ENCODE measurements at regions not wholly inside any gene's neighbourhood (a gene's known extent, or its start where the extent isn't known, plus 50 kb on each side); places are given as distances from the start of the nearest gene placed in this dataset.

DNA sequence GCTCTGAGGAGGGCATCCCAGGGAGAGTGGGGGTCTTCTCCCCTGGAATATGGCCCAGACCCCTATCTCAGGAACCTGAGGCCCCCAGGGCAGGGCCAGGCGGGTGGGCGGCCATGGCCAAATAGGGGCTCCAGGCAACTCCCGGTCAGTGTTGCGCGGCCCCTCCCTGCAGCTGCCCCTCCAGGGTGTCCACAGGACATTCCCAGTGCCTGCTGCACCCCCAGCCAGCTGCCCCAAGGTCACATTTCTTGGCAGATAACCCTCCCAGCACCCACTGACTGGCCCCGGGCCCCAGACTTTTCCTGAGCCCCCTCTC is 53.6 kb upstream of the EGFL7 start:
- Histone ChIP-seq H3K27me3 (replicated peaks in 1 of 4; ENCODE audit: control extremely low read depth in 1 of 4, control insufficient read depth in 3 of 4, insufficient read depth in 4 of 4, low read length in 3 of 4) (peaks cover 0 to 15% (median 1%) of the 10 kb centered on the region in 4 experiments), H2AFZ (ENCODE audit: insufficient read depth, low read depth, low read length, poor library complexity, severe bottlenecking) (no peak overlapping the region), H3K27ac (ENCODE audit: low read length in 2 of 2) (no peak overlapping the region), H3K4me1 (ENCODE audit: control insufficient read depth in 2 of 2, insufficient read depth in 2 of 2, low read length in 2 of 2) (peaks cover 3 to 5% of the 10 kb centered on the region in 2 donors), H3K9me3 (ENCODE audit: control extremely low read depth in 1 of 3, control insufficient read depth in 2 of 3, insufficient read depth in 1 of 3, low read length in 2 of 3) (peaks cover 0 to 3% (median 0%) of the 10 kb centered on the region in 3 donors), H3K4me3 (ENCODE audit: control extremely low read depth in 1 of 5, extremely low read depth in 1 of 5, insufficient read depth in 1 of 5, low read depth in 2 of 5, low read length in 4 of 5) (no peak overlapping the region), H3K36me3 (replicated peaks in 1 of 2; ENCODE audit: control extremely low read depth in 1 of 2, control insufficient read depth in 1 of 2, extremely low read depth in 1 of 2, insufficient read depth in 2 of 2, low read length in 1 of 2) (no peaks in the 10 kb centered on the region), H3K79me2 (ENCODE audit: control insufficient read depth, insufficient read depth, low read length) (no peaks in the 10 kb centered on the region), H3K4me2 (replicated peaks; ENCODE audit: low read depth, low read length, poor library complexity, severe bottlenecking) (no peak overlapping the region), H3K9ac (ENCODE audit: low read length) (no peak overlapping the region), H4K20me1 (ENCODE audit: control insufficient read depth, insufficient read depth, low read length, poor library complexity, severe bottlenecking) (no peaks in the 10 kb centered on the region)
- no peak overlapping the region for H3K4me3 Mint-ChIP-seq
- H3K27me3 Mint-ChIP-seq = peaks cover 7% of the 10 kb centered on the region
- H3K27ac Mint-ChIP-seq = no peak overlapping the region
- no peaks in the 10 kb centered on the region for H3K4me1 Mint-ChIP-seq
- H3K9me3 Mint-ChIP-seq (ENCODE audit: insufficient read depth) = no peaks in the 10 kb centered on the region
- CTCF ChIA-PET = no interaction called here
- WGBS (ENCODE audit: insufficient coverage) = 97% methylated on average over 6 of the region's 6 CpGs
- ATAC-seq (ENCODE audit: low read depth) (no peak), DNase-seq (no peak)
- TF ChIP-seq CTCF (IDR thresholded peaks at IDR 0.05) (no peak), EZH2 (IDR thresholded peaks at IDR 0.05; ENCODE audit: borderline replicate concordance, insufficient read depth, low read depth, low read length, poor library complexity, severe bottlenecking) (no peak)
- POLR2A ChIA-PET = no interaction called here
- intact Hi-C loops (cut with micrococcal nuclease) = no loop called here

- no peak overlapping the region for H2AFZ ChIP-seq (ENCODE audit: insufficient read depth, low read depth, low read length, poor library complexity, severe bottlenecking)
- no peaks in the 10 kb centered on the region for H3K79me2 ChIP-seq (ENCODE audit: control insufficient read depth, insufficient read depth, low read length)
- CTCF ChIA-PET = no interaction called here
- peaks cover 6 to 10% of the 10 kb centered on the region in 2 donors for H3K4me1 ChIP-seq (ENCODE audit: control insufficient read depth in 2 of 2, insufficient read depth in 2 of 2, low read length in 2 of 2)
- peaks cover 3% of the 10 kb centered on the region for H3K4me1 Mint-ChIP-seq
- H3K4me2 ChIP-seq (replicated peaks; ENCODE audit: low read depth, low read length, poor library complexity, severe bottlenecking) = no peak overlapping the region
- peaks cover 0 to 19% (median 1%) of the 10 kb centered on the region in 4 experiments for H3K27me3 ChIP-seq (replicated peaks in 1 of 4; ENCODE audit: control extremely low read depth in 1 of 4, control insufficient read depth in 3 of 4, insufficient read depth in 4 of 4, low read length in 3 of 4)
- WGBS (ENCODE audit: insufficient coverage) = 75% methylated on average over 16 of the region's 16 CpGs
- H3K4me3 ChIP-seq (ENCODE audit: control extremely low read depth in 1 of 5, extremely low read depth in 1 of 5, insufficient read depth in 1 of 5, low read depth in 2 of 5, low read length in 4 of 5) = no peak overlapping the region
- DNase-seq (no peak), ATAC-seq (ENCODE audit: low read depth) (no peak)
- intact Hi-C loops (cut with micrococcal nuclease) = no loop called here
- no peak overlapping the region for H3K27ac Mint-ChIP-seq
- POLR2A ChIA-PET = interaction anchor here (0.7 kb wide), 1 partner anchor 55 kb away, joined by 7 read pairs; no protein-coding TSS in a partner anchor
- H3K9me3 Mint-ChIP-seq (ENCODE audit: insufficient read depth) = no peaks in the 10 kb centered on the region
- no peak for TF ChIP-seq CTCF (IDR thresholded peaks at IDR 0.05)
- TF ChIP-seq EZH2 (IDR thresholded peaks at IDR 0.05; ENCODE audit: borderline replicate concordance, insufficient read depth, low read depth, low read length, poor library complexity, severe bottlenecking) = no peak
- H3K9me3 ChIP-seq (ENCODE audit: control extremely low read depth in 1 of 3, control insufficient read depth in 2 of 3, insufficient read depth in 1 of 3, low read length in 2 of 3) = peaks cover 0 to 3% (median 0%) of the 10 kb centered on the region in 3 donors
- no peaks in the 10 kb centered on the region for H3K36me3 ChIP-seq (replicated peaks in 1 of 2; ENCODE audit: control extremely low read depth in 1 of 2, control insufficient read depth in 1 of 2, extremely low read depth in 1 of 2, insufficient read depth in 2 of 2, low read length in 1 of 2)
- H3K9ac ChIP-seq (ENCODE audit: low read length) = no peak overlapping the region
- H4K20me1 ChIP-seq (ENCODE audit: control insufficient read depth, insufficient read depth, low read length, poor library complexity, severe bottlenecking) = no peaks in the 10 kb centered on the region
- H3K4me3 Mint-ChIP-seq = no peak overlapping the region
- H3K27ac ChIP-seq (ENCODE audit: low read length in 2 of 2) = no peak overlapping the region
- peaks cover 12% of the 10 kb centered on the region for H3K27me3 Mint-ChIP-seq
Measured at GRCh38 chr9:136608348-136609159, 54.2 kb upstream of the EGFL7 start.

Measured in B cell (primary cell).